PFSK-1 (cell line): ENCODE measurements at regions not wholly inside any gene's neighbourhood (a gene's known extent, or its start where the extent isn't known, plus 50 kb on each side); places are given as distances from the start of the nearest gene placed in this dataset.

Experiments
- FOXP2 ChIP-seq: optimal IDR thresholded peaks from 2 replicates; pipeline ENCODE3; 2011; ENCODE audit warnings: borderline replicate concordance, control low read depth, inconsistent platforms; ENCODE audit not compliant: insufficient read depth; ENCODE audit errors: extremely low read length, extremely low read depth
- POLR2AphosphoS5 ChIP-seq: IDR thresholded peaks from 2 replicates; pipeline ENCODE4 v1.6.1; 2012; ENCODE audit warnings: low read depth, mild to moderate bottlenecking, control low read depth, low read length, moderate library complexity
- SIN3A ChIP-seq: IDR thresholded peaks from 2 replicates; pipeline ENCODE4 v1.6.1; 2012; ENCODE audit warnings: mild to moderate bottlenecking, low read length, moderate library complexity, borderline replicate concordance; ENCODE audit not compliant: insufficient read depth
- TAF1 ChIP-seq: IDR thresholded peaks from 2 replicates; pipeline ENCODE4 v1.6.1; 2012; ENCODE audit warnings: low read length, control low read depth, borderline replicate concordance; ENCODE audit not compliant: insufficient read depth
- TF ChIP-seq, protein P1 (sequence below), 2 experiments: IDR thresholded peaks; 2 replicates each; pipeline versions ENCODE4 v1.6.1 to v1.8.0; 2011 to 2012; ENCODE audit warnings: low read depth in 2 of 2, low read length in 2 of 2, control low read depth in 1 of 2, inconsistent platforms in 1 of 2, mild to moderate bottlenecking in 1 of 2, moderate library complexity in 1 of 2; ENCODE audit not compliant: insufficient read depth in 1 of 2

DNA sequence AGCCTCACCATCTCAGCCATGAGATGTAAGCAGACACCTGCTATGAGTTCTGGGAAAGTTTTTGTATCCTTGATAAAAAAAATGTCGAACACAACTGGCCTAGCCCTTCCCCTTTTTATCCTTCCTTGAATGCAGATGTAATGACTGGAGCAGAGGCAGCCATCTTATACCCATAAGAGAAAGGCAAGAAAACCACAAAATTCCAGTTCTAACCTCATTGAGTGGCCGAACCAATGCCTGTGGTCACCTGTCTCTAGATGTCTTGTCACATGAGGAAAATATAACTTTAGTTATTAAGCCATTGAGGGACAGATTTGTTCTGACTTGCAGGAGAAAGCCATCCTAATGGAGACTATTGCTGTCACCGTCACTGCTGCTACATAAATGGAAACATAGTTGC is 80.4 kb upstream of the SLC6A6 start:
- TF ChIP-seq, protein P1, sequence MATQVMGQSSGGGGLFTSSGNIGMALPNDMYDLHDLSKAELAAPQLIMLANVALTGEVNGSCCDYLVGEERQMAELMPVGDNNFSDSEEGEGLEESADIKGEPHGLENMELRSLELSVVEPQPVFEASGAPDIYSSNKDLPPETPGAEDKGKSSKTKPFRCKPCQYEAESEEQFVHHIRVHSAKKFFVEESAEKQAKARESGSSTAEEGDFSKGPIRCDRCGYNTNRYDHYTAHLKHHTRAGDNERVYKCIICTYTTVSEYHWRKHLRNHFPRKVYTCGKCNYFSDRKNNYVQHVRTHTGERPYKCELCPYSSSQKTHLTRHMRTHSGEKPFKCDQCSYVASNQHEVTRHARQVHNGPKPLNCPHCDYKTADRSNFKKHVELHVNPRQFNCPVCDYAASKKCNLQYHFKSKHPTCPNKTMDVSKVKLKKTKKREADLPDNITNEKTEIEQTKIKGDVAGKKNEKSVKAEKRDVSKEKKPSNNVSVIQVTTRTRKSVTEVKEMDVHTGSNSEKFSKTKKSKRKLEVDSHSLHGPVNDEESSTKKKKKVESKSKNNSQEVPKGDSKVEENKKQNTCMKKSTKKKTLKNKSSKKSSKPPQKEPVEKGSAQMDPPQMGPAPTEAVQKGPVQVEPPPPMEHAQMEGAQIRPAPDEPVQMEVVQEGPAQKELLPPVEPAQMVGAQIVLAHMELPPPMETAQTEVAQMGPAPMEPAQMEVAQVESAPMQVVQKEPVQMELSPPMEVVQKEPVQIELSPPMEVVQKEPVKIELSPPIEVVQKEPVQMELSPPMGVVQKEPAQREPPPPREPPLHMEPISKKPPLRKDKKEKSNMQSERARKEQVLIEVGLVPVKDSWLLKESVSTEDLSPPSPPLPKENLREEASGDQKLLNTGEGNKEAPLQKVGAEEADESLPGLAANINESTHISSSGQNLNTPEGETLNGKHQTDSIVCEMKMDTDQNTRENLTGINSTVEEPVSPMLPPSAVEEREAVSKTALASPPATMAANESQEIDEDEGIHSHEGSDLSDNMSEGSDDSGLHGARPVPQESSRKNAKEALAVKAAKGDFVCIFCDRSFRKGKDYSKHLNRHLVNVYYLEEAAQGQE (IDR thresholded peaks at IDR 0.05; ENCODE audit: insufficient read depth in 1 of 2, low read depth in 2 of 2, low read length in 2 of 2): no peak
- TF ChIP-seq POLR2AphosphoS5 (no peak), SIN3A (no peak), FOXP2 (no peak), TAF1 (no peak)

DNA sequence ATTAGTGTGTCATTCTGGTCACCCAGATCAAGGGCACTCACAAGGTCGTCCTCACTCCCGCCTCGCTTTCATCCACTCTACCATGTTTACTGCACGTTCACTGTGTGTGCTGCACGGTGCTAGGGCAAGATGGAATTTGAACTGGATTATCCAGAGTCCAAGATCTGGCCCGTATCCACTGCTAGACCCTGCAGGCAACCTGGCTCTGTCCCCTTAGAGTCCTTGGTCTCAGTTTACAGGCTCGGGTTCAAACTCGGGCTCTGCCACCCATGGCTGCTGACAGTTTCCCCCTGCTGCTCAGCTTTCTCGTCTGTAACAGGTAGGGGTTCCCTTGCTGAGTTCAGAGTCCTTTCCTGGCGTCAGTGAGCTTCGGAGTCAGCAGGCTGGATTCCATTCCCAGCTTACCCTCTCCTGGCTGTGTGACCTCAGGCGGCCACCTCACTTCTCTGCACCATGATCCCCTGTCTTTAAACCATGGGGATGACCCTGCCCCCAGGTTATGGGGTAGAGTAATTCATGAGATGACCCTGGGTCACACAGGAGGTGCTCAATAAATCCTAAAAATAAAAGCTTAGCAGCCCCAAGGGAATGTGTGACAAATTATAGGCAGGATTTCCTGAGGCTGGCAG is 79.6 kb upstream of the SLC6A6 start:
- TF ChIP-seq POLR2AphosphoS5: no peak
- TF ChIP-seq FOXP2: no peak
- TF ChIP-seq, protein P1 (IDR thresholded peaks at IDR 0.05; ENCODE audit: insufficient read depth in 1 of 2, low read depth in 2 of 2, low read length in 2 of 2): no peak
- no peak for TF ChIP-seq SIN3A
- TF ChIP-seq TAF1: no peak

DNA sequence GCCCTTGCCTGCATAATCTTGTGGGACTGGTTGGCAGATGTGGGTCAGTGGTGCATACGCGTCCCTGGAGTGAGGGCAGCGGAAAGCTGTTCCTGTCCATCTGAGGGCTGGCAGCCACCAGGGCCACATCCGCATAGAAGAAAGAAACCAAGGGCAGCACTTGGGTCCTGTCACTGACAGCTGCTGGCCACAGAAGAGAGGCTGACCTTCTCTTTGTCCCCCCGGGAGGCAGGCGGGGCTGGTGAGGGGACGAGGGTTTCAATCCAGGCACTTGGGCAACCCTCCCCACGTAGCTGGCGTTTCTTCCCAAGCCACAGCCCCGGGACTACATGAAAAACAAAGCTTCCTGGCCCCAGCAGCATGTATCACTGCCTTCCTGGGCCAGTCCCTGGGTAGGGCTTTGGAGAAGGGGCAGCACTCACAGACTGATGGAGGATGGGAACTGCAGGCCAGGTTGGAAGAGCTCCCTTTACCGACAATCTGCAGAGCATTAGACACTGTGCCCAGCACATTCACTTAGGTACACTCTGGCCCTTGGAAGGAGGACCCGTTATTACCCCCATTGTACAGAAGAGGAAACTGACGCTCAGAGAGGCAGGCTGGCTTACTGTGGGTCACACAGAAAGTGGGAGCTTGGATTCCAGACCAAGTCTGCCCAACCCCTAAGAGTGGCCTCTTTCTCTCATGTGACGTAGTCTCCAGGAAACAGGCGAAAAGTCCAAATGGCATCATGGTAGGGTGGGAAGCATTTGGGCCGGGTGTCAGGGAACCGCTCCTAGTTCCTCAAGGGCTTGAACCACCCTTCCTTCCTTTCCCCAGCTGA is 78.8 kb upstream of the SLC6A6 start:
- TF ChIP-seq SIN3A (no peak), POLR2AphosphoS5 (no peak), TAF1 (no peak), FOXP2 (no peak)
- TF ChIP-seq, protein P1 (IDR thresholded peaks at IDR 0.05; ENCODE audit: insufficient read depth in 1 of 2, low read depth in 2 of 2, low read length in 2 of 2): no peak

DNA sequence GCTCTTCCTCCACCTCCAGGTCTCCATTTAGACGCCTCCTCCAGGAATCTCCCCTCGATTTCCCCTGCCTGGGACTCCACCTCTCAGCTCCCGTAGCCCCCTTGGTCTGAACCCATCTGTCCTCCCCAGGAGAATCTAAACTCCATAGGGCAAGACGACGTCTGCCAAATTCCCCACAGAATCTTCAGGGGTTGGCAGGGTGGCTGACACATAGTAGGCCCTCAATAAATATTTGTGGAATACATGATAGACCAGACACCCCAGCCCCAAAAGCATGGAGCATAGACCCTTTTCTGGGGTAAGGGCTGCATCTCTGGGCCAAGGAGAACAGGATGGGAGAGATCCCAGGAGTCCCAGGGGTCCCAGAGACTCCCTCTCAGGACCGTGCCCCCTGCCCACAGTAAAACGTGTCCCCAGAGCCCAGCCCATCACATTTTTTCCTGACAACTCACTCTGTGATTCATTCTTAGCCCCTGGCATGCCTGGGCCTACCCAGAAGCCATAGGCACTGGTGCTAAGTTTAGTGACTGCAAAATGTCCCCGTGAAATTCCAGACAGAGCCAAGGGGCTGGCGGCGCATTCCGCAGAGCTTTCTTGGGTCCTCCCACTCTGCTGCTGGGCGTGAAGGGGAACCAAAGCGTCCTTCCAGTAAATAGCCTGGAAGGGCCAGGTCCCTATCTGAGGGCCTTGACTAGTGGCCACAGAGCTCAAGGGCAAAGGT is 78.0 kb upstream of the SLC6A6 start:
- TF ChIP-seq FOXP2 (no peak), POLR2AphosphoS5 (no peak), SIN3A (no peak), TAF1 (no peak)
- TF ChIP-seq, protein P1 (IDR thresholded peaks at IDR 0.05; ENCODE audit: insufficient read depth in 1 of 2, low read depth in 2 of 2, low read length in 2 of 2): no peak
